Breast epithelium (tissue), 3 donors: ENCODE measurements at regions not wholly inside any gene's neighbourhood (a gene's known extent, or its start where the extent isn't known, plus 50 kb on each side); places are given as distances from the start of the nearest gene placed in this dataset.

Experiments used
- CTCF ChIP-seq, 3 donors: fragments of 450-650 bp; IDR thresholded peaks; one replicate each; pipeline ENCODE4 v1.5.1; 2016 to 2017; ENCODE audit warnings: antibody characterized with exemption in 3 of 3, mild to moderate bottlenecking in 3 of 3, moderate library complexity in 3 of 3
- POLR2A ChIP-seq: fragments of 450-650 bp; IDR thresholded peaks from one replicate; pipeline ENCODE4 v1.6.1; 2016; ENCODE audit warnings: antibody characterized with exemption, mild to moderate bottlenecking, moderate library complexity
- POLR2AphosphoS5 ChIP-seq, 3 donors: sonication (generic); formaldehyde crosslinking; IDR thresholded peaks; one replicate each; pipeline ENCODE4 v1.6.1; 2017; ENCODE audit warnings: antibody characterized with exemption in 3 of 3

- TF ChIP-seq POLR2AphosphoS5 (IDR thresholded peaks at IDR 0.05), result no peak
- TF ChIP-seq POLR2A, result no peak
- no peak for TF ChIP-seq CTCF (IDR thresholded peaks at IDR 0.05)
Observed at GRCh38 chr9:25513509-25514033, 164.7 kb downstream of the TUSC1 start.
